Effector CD8-positive, alpha-beta T cell (primary cell): ENCODE measurements at regions not wholly inside any gene's neighbourhood (a gene's known extent, or its start where the extent isn't known, plus 50 kb on each side); places are given as distances from the start of the nearest gene placed in this dataset.

Experiments used
- DNase-seq: peaks from one replicate; lab custom pipeline; 2025; lab: John Stamatoyannopoulos, UW

- DNase-seq = no peak
These were observed 258.8 kb upstream of the ZNF608 start for GRCh38 chr5:125005266-125005665.

- no peak for DNase-seq
These were observed 259.7 kb upstream of the ZNF608 start for GRCh38 chr5:125006011-125006685.

- no peak for DNase-seq
These were observed 263.9 kb upstream of the ZNF608 start for GRCh38 chr5:125010356-125010755.

- no peak for DNase-seq
These were observed 264.6 kb upstream of the ZNF608 start for GRCh38 chr5:125011014-125011413.

GRCh38 chr5:125011419-125011818 lies 265.0 kb upstream of the ZNF608 start:
- no peak for DNase-seq

GRCh38 chr5:125011947-125012346 lies 265.5 kb upstream of the ZNF608 start:
- DNase-seq = no peak

- DNase-seq = no peak
These were observed 266.4 kb upstream of the ZNF608 start for GRCh38 chr5:125012727-125013451.

GRCh38 chr5:125014202-125014601 lies 267.8 kb upstream of the ZNF608 start:
- DNase-seq = no peak

- DNase-seq = no peak
These were observed 271.4 kb upstream of the ZNF608 start for GRCh38 chr5:125017796-125018195.

GRCh38 chr5:125023673-125024072 lies 277.2 kb upstream of the ZNF608 start:
- DNase-seq = no peak

- DNase-seq = no peak
These were observed 280.7 kb upstream of the ZNF608 start for GRCh38 chr5:125026867-125027731.

GRCh38 chr5:125032286-125032685 lies 285.8 kb upstream of the ZNF608 start:
- DNase-seq = no peak

- no peak for DNase-seq
These were observed 287.2 kb upstream of the ZNF608 start for GRCh38 chr5:125033602-125034001.

GRCh38 chr5:125034331-125034730 lies 287.9 kb upstream of the ZNF608 start:
- DNase-seq = no peak

GRCh38 chr5:125036494-125036893 lies 290.1 kb upstream of the ZNF608 start:
- DNase-seq = no peak

GRCh38 chr5:125037020-125037419 lies 290.6 kb upstream of the ZNF608 start:
- no peak for DNase-seq

- DNase-seq = no peak
These were observed 291.1 kb upstream of the ZNF608 start for GRCh38 chr5:125037530-125037929.

GRCh38 chr5:125038477-125038876 lies 292.0 kb upstream of the ZNF608 start:
- no peak for DNase-seq

- no peak for DNase-seq
These were observed 295.4 kb upstream of the ZNF608 start for GRCh38 chr5:125041798-125042197.

- DNase-seq = no peak
These were observed 295.9 kb upstream of the ZNF608 start for GRCh38 chr5:125042261-125042890.

- no peak for DNase-seq
These were observed 297.4 kb upstream of the ZNF608 start for GRCh38 chr5:125043781-125044391.
